Ovary (tissue), 7 donors: ENCODE measurements at regions not wholly inside any gene's neighbourhood (a gene's known extent, or its start where the extent isn't known, plus 50 kb on each side); places are given as distances from the start of the nearest gene placed in this dataset.

Source experiments
- DNase-seq, 5 donors: peaks; one replicate each; pipeline ENCODE4 v3.0.0-alpha.2; 2019 to 2020
- H3K27ac ChIP-seq, 2 donors: fragments of 200-600 bp; one replicate each; pipeline versions ENCODE4 v1.5.1 to v1.8.0; 2019 to 2022
- H3K27me3 ChIP-seq: fragments of 200-600 bp; one replicate; pipeline ENCODE4 v1.8.0; 2022
- H3K36me3 ChIP-seq: fragments of 200-600 bp; sonication (generic); one replicate; pipeline ENCODE4 v1.5.1; 2019
- H3K4me1 ChIP-seq: one replicate; pipeline ENCODE4 v1.8.1; 2013; ENCODE audit warnings: mild to moderate bottlenecking, moderate library complexity; ENCODE audit not compliant: insufficient read depth
- H3K4me3 ChIP-seq: fragments of 200-600 bp; sonication (generic); one replicate; pipeline ENCODE4 v1.5.1; 2017
- H3K9me3 ChIP-seq, 2 donors: fragments of 200-600 bp in 1 of 2; sonication (generic) in 1 of 2; one replicate each; pipeline versions ENCODE4 v1.5.1 to v1.8.1; 2013 to 2019; ENCODE audit warnings: mild to moderate bottlenecking in 1 of 2, moderate library complexity in 1 of 2
- CTCF ChIP-seq, 3 donors: fragments of 450-650 bp in 2 of 3; fragments of 200-600 bp in 1 of 3; IDR thresholded peaks; one replicate each; pipeline versions ENCODE4 v1.5.1 to v1.8.0; 2016 to 2022; ENCODE audit warnings: antibody characterized with exemption in 3 of 3, mild to moderate bottlenecking in 1 of 3
- EP300 ChIP-seq: sonication (generic); formaldehyde crosslinking; IDR thresholded peaks from one replicate; pipeline ENCODE4 v1.6.1; 2017; ENCODE audit warnings: antibody characterized with exemption
- POLR2A ChIP-seq: fragments of 450-650 bp; IDR thresholded peaks from one replicate; pipeline ENCODE4 v1.6.1; 2017; ENCODE audit warnings: antibody characterized with exemption, mild to moderate bottlenecking, moderate library complexity
- WGBS, 3 donors: extraction: QIAGEN DNeasy Blood & Tissue Kit in 1 of 3; methylation state at CpG; one replicate each; pipeline versions ENCODE4 v1.1.5 to v1.1.7; 2013 to 2017; 5-methylcytosine and 5-hydroxymethylcytosine counted together
- intact Hi-C, 4 donors: fragments of 100-400 bp; cut with DNase I; formaldehyde crosslinking; loops; one replicate each; pipeline versions ENCODE4 v1.11.0 to v1.15.1; 2022 to 2023
- donor health status: DM: no; HTN: no; CAD: no; lungs with moderate emphysema.
- donor health status: DM: no; HTN: no; CAD: no.
- donor health status: Bipolar disorder and iron deficiency.
- donor health status: DM: no; HTN: no; CAD: no.
- donor health status: DM: yes; HTN: yes; CAD: no.

- H3K27me3 ChIP-seq: no peaks in the 10 kb centered on the region
- intact Hi-C loops: no loop called here
- no peak overlapping the region for H3K4me3 ChIP-seq
- DNase-seq: no peak
- TF ChIP-seq EP300: no peak
- no peak for TF ChIP-seq POLR2A
- no peak for TF ChIP-seq CTCF (IDR thresholded peaks at IDR 0.05)
- no peaks in the 10 kb centered on the region for H3K4me1 ChIP-seq
- WGBS, 3 donors: 67 to 87% (median 71%) methylated on average over 1 of the region's 1 CpG
- no peaks in the 10 kb centered on the region for H3K9me3 ChIP-seq
- no peaks in the 10 kb centered on the region for H3K36me3 ChIP-seq
- no peak overlapping the region for H3K27ac ChIP-seq
Measured at GRCh38 chr4:115278830-115279229, 165.4 kb upstream of the NDST4 start.

- Histone ChIP-seq H3K9me3 (no peaks in the 10 kb centered on the region), H3K27ac (no peak overlapping the region), H3K4me1 (no peaks in the 10 kb centered on the region), H3K36me3 (no peaks in the 10 kb centered on the region), H3K27me3 (no peaks in the 10 kb centered on the region), H3K4me3 (no peak overlapping the region)
- intact Hi-C loops: no loop called here
- DNase-seq: no peak
- 68 to 88% (median 85%) methylated on average over 2 of the region's 2 CpGs for WGBS, 3 donors
- TF ChIP-seq EP300 (no peak), POLR2A (no peak), CTCF (IDR thresholded peaks at IDR 0.05) (no peak)
Measured at GRCh38 chr4:115275615-115276014, 162.2 kb upstream of the NDST4 start.

- Histone ChIP-seq H3K27me3 (no peaks in the 10 kb centered on the region), H3K4me3 (no peak overlapping the region), H3K36me3 (no peaks in the 10 kb centered on the region), H3K27ac (no peak overlapping the region), H3K4me1 (no peaks in the 10 kb centered on the region), H3K9me3 (no peaks in the 10 kb centered on the region)
- no peak for DNase-seq
- TF ChIP-seq EP300 (no peak), CTCF (IDR thresholded peaks at IDR 0.05) (no peak), POLR2A (no peak)
- intact Hi-C loops: no loop called here
Measured at GRCh38 chr4:115274545-115274944, 161.1 kb upstream of the NDST4 start.

- 90 to 91% (median 90%) methylated on average over 2 of the region's 2 CpGs for WGBS, 3 donors
- H3K4me3 ChIP-seq: no peak overlapping the region
- no peaks in the 10 kb centered on the region for H3K27me3 ChIP-seq
- H3K27ac ChIP-seq: no peak overlapping the region
- intact Hi-C loops: no loop called here
- no peaks in the 10 kb centered on the region for H3K36me3 ChIP-seq
- H3K9me3 ChIP-seq: no peaks in the 10 kb centered on the region
- no peak for DNase-seq
- no peak for TF ChIP-seq POLR2A
- TF ChIP-seq EP300: no peak
- no peak for TF ChIP-seq CTCF (IDR thresholded peaks at IDR 0.05)
- H3K4me1 ChIP-seq: no peaks in the 10 kb centered on the region
Measured at GRCh38 chr4:115272594-115272993, 159.2 kb upstream of the NDST4 start.

GRCh38 chr4:115272185-115272584, 158.8 kb upstream of the NDST4 start:
- H3K9me3 ChIP-seq: no peaks in the 10 kb centered on the region
- H3K27ac ChIP-seq: no peak overlapping the region
- no peak overlapping the region for H3K4me3 ChIP-seq
- TF ChIP-seq EP300 (no peak), POLR2A (no peak), CTCF (IDR thresholded peaks at IDR 0.05) (no peak)
- DNase-seq: no peak
- H3K36me3 ChIP-seq: no peaks in the 10 kb centered on the region
- intact Hi-C loops: no loop called here
- no peaks in the 10 kb centered on the region for H3K27me3 ChIP-seq
- 64 to 73% (median 72%) methylated on average over 1 of the region's 1 CpG for WGBS, 3 donors
- no peaks in the 10 kb centered on the region for H3K4me1 ChIP-seq
